Smooth muscle cell (in vitro differentiated cells): ENCODE measurements at regions not wholly inside any gene's neighbourhood (a gene's known extent, or its start where the extent isn't known, plus 50 kb on each side); places are given as distances from the start of the nearest gene placed in this dataset.

Experiments used
- DNase-seq: peaks from one replicate; lab custom pipeline; 2025; ENCODE audit not compliant: unreplicated experiment; lab: John Stamatoyannopoulos, UW
- H2AFZ ChIP-seq: fragments of 200-600 bp; sonication (generic); 2 replicates; pipeline ENCODE4 v1.6.0; 2016; ENCODE audit warnings: antibody characterized with exemption, low read depth, mild to moderate bottlenecking
- H3F3A ChIP-seq: fragments of 200-600 bp; sonication (generic); 2 replicates; pipeline ENCODE4 v1.6.0; 2017; ENCODE audit warnings: antibody characterized with exemption, low read depth
- H3K27ac ChIP-seq: fragments of 200-600 bp; sonication (generic); 2 replicates; pipeline ENCODE4 v1.5.1; 2016; ENCODE audit warnings: low read depth, mild to moderate bottlenecking
- H3K27me3 ChIP-seq: fragments of 200-600 bp; sonication (generic); 2 replicates; pipeline ENCODE4 v1.6.1; 2016; ENCODE audit warnings: low read depth, mild to moderate bottlenecking
- H3K36me3 ChIP-seq: fragments of 200-600 bp; sonication (generic); 2 replicates; pipeline ENCODE4 v1.5.1; 2016; ENCODE audit warnings: low read depth
- H3K4me1 ChIP-seq: fragments of 200-600 bp; sonication (generic); 2 replicates; pipeline ENCODE4 v1.5.1; 2016; ENCODE audit warnings: low read depth
- H3K4me2 ChIP-seq: fragments of 200-600 bp; sonication (generic); 2 replicates; pipeline ENCODE4 v1.6.0; 2016; ENCODE audit warnings: mild to moderate bottlenecking
- H3K4me3 ChIP-seq: fragments of 200-600 bp; sonication (generic); 2 replicates; pipeline ENCODE4 v1.5.1; 2016; ENCODE audit warnings: mild to moderate bottlenecking
- H3K79me2 ChIP-seq: fragments of 200-600 bp; sonication (generic); 2 replicates; pipeline ENCODE4 v1.6.0; 2016; ENCODE audit warnings: low read depth, mild to moderate bottlenecking
- H3K9ac ChIP-seq: fragments of 200-600 bp; sonication (generic); 2 replicates; pipeline ENCODE4 v1.6.0; 2016; ENCODE audit warnings: low read depth
- H3K9me3 ChIP-seq: fragments of 200-600 bp; sonication (generic); replicated peaks from 2 replicates; pipeline ENCODE4 v1.5.1; 2016; ENCODE audit warnings: low read depth
- H4K20me1 ChIP-seq: fragments of 200-600 bp; sonication (generic); 2 replicates; pipeline ENCODE4 v1.6.0; 2016; ENCODE audit warnings: low read depth
- WGBS: methylation state at CpG from one replicate; pipeline ENCODE4 v1.1.7; 2016; ENCODE audit warnings: low lambda C conversion rate; 5-methylcytosine and 5-hydroxymethylcytosine counted together
- TF ChIP-seq, protein P1 (sequence below): fragments of 200-600 bp; sonication (generic); IDR thresholded peaks from 2 replicates; pipeline ENCODE4 v1.5.1; 2017; ENCODE audit warnings: borderline replicate concordance, mild to moderate bottlenecking, antibody characterized with exemption; ENCODE audit not compliant: insufficient read depth, poor library complexity, severe bottlenecking

DNA sequence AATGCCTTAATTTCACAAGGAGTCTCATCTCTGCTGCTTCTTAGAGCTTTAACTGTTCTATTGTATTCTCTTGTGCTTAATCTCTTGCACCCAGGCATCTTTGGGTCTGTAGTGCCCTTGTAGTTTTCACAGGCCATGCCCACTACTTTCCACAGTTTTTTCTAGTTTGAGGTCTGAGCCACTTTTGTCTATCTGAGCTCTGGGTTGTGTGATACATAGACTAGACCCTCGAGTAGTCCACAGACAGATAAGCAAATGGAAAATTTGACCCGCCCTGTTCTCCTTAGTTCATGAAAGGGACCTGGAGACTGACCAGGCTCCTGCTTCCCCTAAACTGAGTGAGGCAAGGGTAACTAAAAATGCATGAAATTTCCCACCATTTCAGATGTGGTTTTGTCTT is 466.8 kb upstream of the ZEB2 start:
- Histone ChIP-seq H3K36me3 (peaks cover 10% of the 10 kb centered on the region), H3K79me2 (no peaks in the 10 kb centered on the region), H3K27me3 (no peaks in the 10 kb centered on the region), H3K4me2 (no peak overlapping the region), H3K27ac (no peak overlapping the region), H2AFZ (no peak overlapping the region), H4K20me1 (no peaks in the 10 kb centered on the region), H3K9me3 (peaks cover 13% of the 10 kb centered on the region), H3F3A (no peaks in the 10 kb centered on the region), H3K9ac (no peak overlapping the region), H3K4me1 (peaks cover 21% of the 10 kb centered on the region), H3K4me3 (no peak overlapping the region)
- 90% methylated on average over 2 of the region's 2 CpGs for WGBS
- TF ChIP-seq, protein P1, sequence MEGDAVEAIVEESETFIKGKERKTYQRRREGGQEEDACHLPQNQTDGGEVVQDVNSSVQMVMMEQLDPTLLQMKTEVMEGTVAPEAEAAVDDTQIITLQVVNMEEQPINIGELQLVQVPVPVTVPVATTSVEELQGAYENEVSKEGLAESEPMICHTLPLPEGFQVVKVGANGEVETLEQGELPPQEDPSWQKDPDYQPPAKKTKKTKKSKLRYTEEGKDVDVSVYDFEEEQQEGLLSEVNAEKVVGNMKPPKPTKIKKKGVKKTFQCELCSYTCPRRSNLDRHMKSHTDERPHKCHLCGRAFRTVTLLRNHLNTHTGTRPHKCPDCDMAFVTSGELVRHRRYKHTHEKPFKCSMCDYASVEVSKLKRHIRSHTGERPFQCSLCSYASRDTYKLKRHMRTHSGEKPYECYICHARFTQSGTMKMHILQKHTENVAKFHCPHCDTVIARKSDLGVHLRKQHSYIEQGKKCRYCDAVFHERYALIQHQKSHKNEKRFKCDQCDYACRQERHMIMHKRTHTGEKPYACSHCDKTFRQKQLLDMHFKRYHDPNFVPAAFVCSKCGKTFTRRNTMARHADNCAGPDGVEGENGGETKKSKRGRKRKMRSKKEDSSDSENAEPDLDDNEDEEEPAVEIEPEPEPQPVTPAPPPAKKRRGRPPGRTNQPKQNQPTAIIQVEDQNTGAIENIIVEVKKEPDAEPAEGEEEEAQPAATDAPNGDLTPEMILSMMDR, result no peak
- no peak for DNase-seq

DNA sequence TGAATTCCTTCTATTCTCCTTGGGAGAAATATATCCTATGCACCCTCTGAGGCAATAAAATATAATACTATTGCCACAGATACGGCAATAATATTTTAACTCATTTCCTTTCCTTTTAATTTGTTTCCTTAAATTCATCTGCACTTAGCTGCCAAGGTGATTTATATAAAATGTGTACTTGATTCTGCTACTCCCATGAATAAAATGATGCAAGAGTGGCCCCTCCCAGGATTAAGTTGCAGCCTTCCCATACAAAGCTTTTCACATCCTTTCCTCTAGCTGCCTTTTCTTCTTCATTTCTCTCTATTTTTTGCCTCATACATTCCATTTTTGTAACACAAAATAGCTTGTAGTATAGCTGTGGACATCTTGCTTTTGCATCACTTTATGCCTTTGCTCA is 464.1 kb upstream of the ZEB2 start:
- H2AFZ ChIP-seq, result no peak overlapping the region
- peaks cover 8% of the 10 kb centered on the region for H3K36me3 ChIP-seq
- no peak overlapping the region for H3K4me3 ChIP-seq
- H3K9me3 ChIP-seq, result peaks cover 13% of the 10 kb centered on the region
- WGBS, result 90% methylated on average over 1 of the region's 1 CpG
- DNase-seq, result no peak
- H3K4me1 ChIP-seq, result no peaks in the 10 kb centered on the region
- no peak overlapping the region for H3K9ac ChIP-seq
- H3K79me2 ChIP-seq, result no peaks in the 10 kb centered on the region
- no peaks in the 10 kb centered on the region for H4K20me1 ChIP-seq
- no peaks in the 10 kb centered on the region for H3F3A ChIP-seq
- H3K27me3 ChIP-seq, result no peaks in the 10 kb centered on the region
- H3K27ac ChIP-seq, result no peak overlapping the region
- H3K4me2 ChIP-seq, result no peak overlapping the region
- TF ChIP-seq, protein P1, result no peak

DNA sequence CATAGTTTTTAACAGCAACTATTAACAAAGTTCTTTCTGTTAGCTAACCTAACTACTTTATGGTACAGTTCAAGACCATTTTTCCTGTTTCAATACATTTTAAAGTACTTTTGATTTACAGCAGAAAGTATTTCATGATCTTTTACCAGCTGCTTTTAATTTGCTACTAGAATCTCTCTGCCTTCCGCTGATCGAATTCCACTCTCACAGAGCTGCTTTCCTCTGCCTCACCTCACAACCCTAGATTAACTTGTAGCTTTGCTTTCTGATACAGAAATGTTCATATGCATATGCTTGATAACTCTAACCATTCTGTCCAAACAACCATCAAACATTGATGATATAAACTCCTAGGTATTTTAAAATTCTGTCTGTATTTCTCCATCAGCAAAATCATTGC is 463.2 kb upstream of the ZEB2 start:
- Histone ChIP-seq H3K79me2 (no peaks in the 10 kb centered on the region), H3K36me3 (peaks cover 8% of the 10 kb centered on the region), H3K4me2 (no peak overlapping the region), H3K9me3 (peaks cover 13% of the 10 kb centered on the region), H3K4me1 (no peaks in the 10 kb centered on the region), H3F3A (no peaks in the 10 kb centered on the region), H3K9ac (no peak overlapping the region), H3K4me3 (no peak overlapping the region), H3K27me3 (no peaks in the 10 kb centered on the region), H2AFZ (no peak overlapping the region), H3K27ac (no peak overlapping the region), H4K20me1 (no peaks in the 10 kb centered on the region)
- TF ChIP-seq, protein P1, result no peak
- WGBS, result 82% methylated on average over 2 of the region's 2 CpGs
- DNase-seq, result no peak

DNA sequence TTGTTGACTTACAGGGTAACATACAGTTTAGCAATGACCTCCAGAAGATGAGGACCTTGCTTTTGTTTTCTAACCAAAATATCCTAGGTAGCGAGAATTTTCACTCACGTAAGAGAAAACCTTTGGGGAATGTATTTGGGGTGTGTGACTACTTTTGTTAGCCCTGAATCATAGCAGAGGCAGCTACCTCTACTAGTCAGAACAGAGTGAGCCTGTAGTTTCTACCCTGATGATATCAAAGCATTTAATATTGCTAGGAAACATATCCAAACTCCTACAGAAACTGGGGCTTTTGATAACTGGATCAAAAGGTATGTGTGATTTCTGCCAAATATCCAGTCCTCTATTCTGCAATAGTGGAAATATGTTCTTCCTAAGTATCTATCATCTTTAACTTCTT is 462.6 kb upstream of the ZEB2 start:
- 92% methylated on average over 2 of the region's 2 CpGs for WGBS
- no peak overlapping the region for H3K27ac ChIP-seq
- H3K4me1 ChIP-seq, result no peaks in the 10 kb centered on the region
- H3K27me3 ChIP-seq, result no peaks in the 10 kb centered on the region
- no peaks in the 10 kb centered on the region for H3F3A ChIP-seq
- TF ChIP-seq, protein P1, result no peak
- H3K9me3 ChIP-seq, result peaks cover 13% of the 10 kb centered on the region
- no peak overlapping the region for H3K9ac ChIP-seq
- H3K4me3 ChIP-seq, result no peak overlapping the region
- H3K4me2 ChIP-seq, result no peak overlapping the region
- H3K36me3 ChIP-seq, result peaks cover 8% of the 10 kb centered on the region
- H4K20me1 ChIP-seq, result no peaks in the 10 kb centered on the region
- H2AFZ ChIP-seq, result no peak overlapping the region
- H3K79me2 ChIP-seq, result no peaks in the 10 kb centered on the region
- DNase-seq, result no peak
